Muscle of leg (tissue), 3 donors: ENCODE measurements at regions not wholly inside any gene's neighbourhood (a gene's known extent, or its start where the extent isn't known, plus 50 kb on each side); places are given as distances from the start of the nearest gene placed in this dataset.

Experiments
- DNase-seq: peaks from one replicate; pipeline ENCODE4 v3.0.0; 2013
- H3K27ac ChIP-seq: one replicate; pipeline ENCODE4 v1.5.1; 2013; ENCODE audit warnings: mild to moderate bottlenecking, low read length, control low read depth
- H3K27me3 ChIP-seq: one replicate; pipeline ENCODE4 v1.6.1; 2013; ENCODE audit warnings: low read length; ENCODE audit not compliant: control insufficient read depth, insufficient read depth
- H3K36me3 ChIP-seq: one replicate; pipeline ENCODE4 v1.6.1; 2013; ENCODE audit warnings: low read length; ENCODE audit not compliant: control insufficient read depth, insufficient read depth
- H3K4me1 ChIP-seq: one replicate; pipeline ENCODE4 v1.6.1; 2013; ENCODE audit warnings: low read length; ENCODE audit not compliant: control insufficient read depth, insufficient read depth
- H3K4me3 ChIP-seq: one replicate; pipeline ENCODE4 v1.5.1; 2013; ENCODE audit warnings: low read length, control low read depth
- H3K9me3 ChIP-seq: replicated peaks from 2 replicates; pipeline ENCODE4 v1.6.1; 2013; ENCODE audit warnings: low read depth, low read length; ENCODE audit not compliant: control insufficient read depth
- WGBS: methylation state at CpG from one replicate; pipeline ENCODE4 v1.1.5; 2013; ENCODE audit warnings: missing lambda C conversion rate; ENCODE audit not compliant: insufficient coverage; 5-methylcytosine and 5-hydroxymethylcytosine counted together

DNA sequence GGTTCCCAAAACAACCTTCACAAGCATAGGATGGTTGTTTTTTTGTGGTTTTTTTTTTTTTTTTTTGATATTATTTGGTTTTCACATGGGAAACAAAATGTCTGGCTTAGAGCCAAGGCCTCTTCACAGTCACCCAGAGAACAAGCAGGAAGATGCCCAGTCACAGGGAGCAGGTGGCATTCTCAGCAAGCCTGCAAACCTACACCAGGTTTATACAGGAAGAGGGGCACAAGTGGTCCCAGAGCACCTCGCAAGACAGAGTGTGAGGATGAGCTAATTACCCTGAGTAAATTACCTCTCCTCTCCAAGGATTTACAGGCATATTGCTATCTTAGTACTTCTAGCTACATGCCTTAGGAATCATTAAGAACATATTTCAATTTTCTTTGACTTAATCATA, 1375.6 kb downstream of the EFNB2 start:
- DNase-seq, result no peak
- Histone ChIP-seq H3K36me3 (no peaks in the 10 kb centered on the region), H3K4me3 (no peak overlapping the region), H3K9me3 (no peaks in the 10 kb centered on the region), H3K27me3 (no peaks in the 10 kb centered on the region), H3K27ac (no peak overlapping the region), H3K4me1 (no peaks in the 10 kb centered on the region)
- no CpG with 5 or more reads among the region's 1 CpG for WGBS

DNA sequence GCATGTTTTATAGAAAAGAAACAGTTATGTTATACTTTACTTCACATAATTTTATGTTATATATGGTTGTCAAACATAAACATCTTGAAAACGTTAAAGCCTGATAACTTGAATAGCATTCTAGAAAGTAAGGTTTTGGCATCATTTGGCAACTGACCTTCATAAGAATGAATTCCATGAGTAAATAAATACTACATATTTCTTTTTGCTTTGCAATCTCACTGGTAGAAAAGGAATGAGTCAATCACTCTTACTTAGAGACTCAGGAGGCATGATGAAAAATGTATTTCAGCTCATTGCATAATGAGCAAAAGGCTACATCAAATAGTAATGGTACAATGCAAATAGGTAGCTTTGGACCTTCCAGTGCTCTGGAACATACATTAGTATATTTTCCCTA, 1381.9 kb downstream of the EFNB2 start:
- H3K9me3 ChIP-seq, result no peaks in the 10 kb centered on the region
- no peak for DNase-seq
- H3K27me3 ChIP-seq, result no peaks in the 10 kb centered on the region
- no peak overlapping the region for H3K4me3 ChIP-seq
- H3K36me3 ChIP-seq, result no peaks in the 10 kb centered on the region
- no peaks in the 10 kb centered on the region for H3K4me1 ChIP-seq
- no CpG with 5 or more reads among the region's 1 CpG for WGBS
- H3K27ac ChIP-seq, result no peak overlapping the region

DNA sequence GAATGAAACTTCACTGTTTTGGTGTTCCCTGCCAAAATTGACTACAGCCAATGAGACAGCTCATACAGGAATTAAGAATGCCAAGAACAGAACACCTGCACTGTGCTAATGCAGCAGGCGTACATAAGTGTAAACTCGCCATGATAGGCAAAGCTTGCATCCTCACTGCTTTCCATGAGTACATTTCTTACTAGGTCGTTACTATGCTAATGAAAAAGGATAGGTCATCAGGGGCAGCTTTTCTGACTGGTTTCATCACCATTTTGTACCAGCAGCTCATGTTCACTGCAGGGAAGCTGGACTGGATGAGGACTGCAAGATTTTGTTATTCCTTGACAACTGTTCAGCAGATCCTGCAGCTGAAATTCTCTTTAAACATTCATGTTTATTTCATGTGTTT, 1383.8 kb downstream of the EFNB2 start:
- DNase-seq, result no peak
- H3K27ac ChIP-seq, result no peak overlapping the region
- H3K4me1 ChIP-seq, result no peaks in the 10 kb centered on the region
- WGBS, result 80% methylated on average over 1 of the region's 3 CpGs
- no peaks in the 10 kb centered on the region for H3K9me3 ChIP-seq
- no peaks in the 10 kb centered on the region for H3K36me3 ChIP-seq
- H3K27me3 ChIP-seq, result no peaks in the 10 kb centered on the region
- no peak overlapping the region for H3K4me3 ChIP-seq

DNA sequence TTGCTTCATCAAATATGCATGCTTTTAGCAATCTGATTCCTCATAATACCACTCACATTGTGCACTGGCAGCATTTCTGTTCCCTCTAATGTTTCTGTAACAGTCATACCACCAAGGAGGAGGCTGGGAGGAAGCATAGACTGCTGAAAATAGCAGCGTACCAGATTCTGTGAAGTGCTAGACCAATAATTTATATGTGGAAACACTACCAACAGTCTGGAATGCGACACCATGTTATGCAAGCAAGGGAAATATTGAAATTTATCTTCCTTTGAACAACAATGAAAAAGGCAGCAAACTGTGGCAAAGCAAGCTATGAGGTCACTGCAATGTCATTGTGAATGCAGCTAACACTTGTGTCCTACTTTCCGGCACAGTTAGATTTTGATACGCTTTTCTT, 1388.0 kb downstream of the EFNB2 start:
- WGBS, result no CpG with 5 or more reads among the region's 4 CpGs

DNA sequence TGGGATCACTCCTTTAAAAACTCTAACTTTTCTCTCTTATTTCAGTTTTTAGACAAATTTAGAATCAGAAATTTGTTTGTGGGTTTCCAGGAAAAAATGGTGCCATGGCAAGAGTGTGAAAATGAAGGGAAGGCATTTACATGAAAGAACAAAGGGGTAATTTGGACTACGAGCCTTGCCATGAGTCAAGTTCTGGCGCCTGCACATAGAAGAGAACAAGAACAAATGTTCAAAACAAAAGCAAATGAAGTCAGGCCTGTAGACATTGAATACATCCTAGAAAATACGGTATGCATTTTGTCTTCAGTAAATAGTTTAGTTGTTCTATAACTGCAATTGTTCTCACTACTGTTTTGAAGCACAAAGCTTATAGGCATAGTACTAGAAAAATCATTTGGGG, 1390.5 kb downstream of the EFNB2 start:
- no peaks in the 10 kb centered on the region for H3K4me1 ChIP-seq
- 100% methylated on average over 2 of the region's 3 CpGs for WGBS
- H3K27me3 ChIP-seq, result no peaks in the 10 kb centered on the region
- no peak overlapping the region for H3K27ac ChIP-seq
- H3K4me3 ChIP-seq, result no peak overlapping the region
- H3K36me3 ChIP-seq, result no peaks in the 10 kb centered on the region
- no peak for DNase-seq
- H3K9me3 ChIP-seq, result no peaks in the 10 kb centered on the region

More for the DNA sequence above, 1388.0 kb downstream of the EFNB2 start:
- DNase-seq, result no peak
- H3K27ac ChIP-seq, result no peak overlapping the region
- H3K36me3 ChIP-seq, result no peaks in the 10 kb centered on the region
- H3K4me1 ChIP-seq, result no peaks in the 10 kb centered on the region
- no peak overlapping the region for H3K4me3 ChIP-seq
- no peaks in the 10 kb centered on the region for H3K9me3 ChIP-seq
- H3K27me3 ChIP-seq, result no peaks in the 10 kb centered on the region

DNA sequence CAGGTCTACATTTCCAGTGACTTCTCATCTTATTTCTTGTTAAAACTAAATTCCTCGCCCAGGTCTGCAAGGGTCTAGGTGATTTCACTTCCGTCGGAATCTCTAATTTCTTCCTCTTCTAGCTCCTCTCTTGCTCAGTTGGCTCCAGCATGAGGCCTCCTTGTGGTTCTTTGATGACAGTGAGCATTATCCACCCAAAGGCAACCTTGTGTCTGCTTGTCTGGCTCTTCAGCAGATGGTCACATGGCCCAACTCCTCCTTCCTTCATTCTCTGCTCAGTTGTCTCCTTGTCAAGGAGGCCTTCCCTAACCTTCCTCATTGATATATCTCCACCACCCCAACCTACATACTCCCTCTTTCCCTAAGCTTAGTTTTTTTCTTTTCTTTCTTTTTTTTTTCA, 1391.4 kb downstream of the EFNB2 start:
- WGBS, result 100% methylated on average over 1 of the region's 3 CpGs
- no peak overlapping the region for H3K4me3 ChIP-seq
- H3K4me1 ChIP-seq, result no peaks in the 10 kb centered on the region
- H3K27me3 ChIP-seq, result no peaks in the 10 kb centered on the region
- H3K27ac ChIP-seq, result no peak overlapping the region
- DNase-seq, result no peak
- no peaks in the 10 kb centered on the region for H3K36me3 ChIP-seq
- no peaks in the 10 kb centered on the region for H3K9me3 ChIP-seq

DNA sequence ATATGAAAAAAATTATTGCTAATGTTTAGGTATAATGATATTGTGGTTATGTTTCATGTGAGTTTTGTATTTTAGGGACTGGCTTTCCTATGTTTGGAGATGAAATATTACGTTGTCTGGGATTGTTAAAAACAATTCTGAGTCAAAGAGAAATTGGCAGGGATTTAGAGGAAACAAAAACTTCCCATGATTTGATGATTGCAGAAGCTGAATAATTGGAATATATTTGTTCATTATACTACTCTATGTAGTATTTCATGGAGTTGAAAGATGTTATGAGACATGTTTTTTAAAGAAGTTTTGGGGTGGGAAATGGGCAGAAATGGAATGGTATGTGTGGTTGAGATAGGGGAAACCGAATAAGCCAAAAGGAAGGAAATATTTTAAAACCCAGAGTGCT, 1392.9 kb downstream of the EFNB2 start:
- no peak for DNase-seq
- Histone ChIP-seq H3K9me3 (no peaks in the 10 kb centered on the region), H3K4me3 (no peak overlapping the region), H3K4me1 (no peaks in the 10 kb centered on the region), H3K27me3 (no peaks in the 10 kb centered on the region), H3K27ac (no peak overlapping the region), H3K36me3 (no peaks in the 10 kb centered on the region)
- no CpG with 5 or more reads among the region's 2 CpGs for WGBS

DNA sequence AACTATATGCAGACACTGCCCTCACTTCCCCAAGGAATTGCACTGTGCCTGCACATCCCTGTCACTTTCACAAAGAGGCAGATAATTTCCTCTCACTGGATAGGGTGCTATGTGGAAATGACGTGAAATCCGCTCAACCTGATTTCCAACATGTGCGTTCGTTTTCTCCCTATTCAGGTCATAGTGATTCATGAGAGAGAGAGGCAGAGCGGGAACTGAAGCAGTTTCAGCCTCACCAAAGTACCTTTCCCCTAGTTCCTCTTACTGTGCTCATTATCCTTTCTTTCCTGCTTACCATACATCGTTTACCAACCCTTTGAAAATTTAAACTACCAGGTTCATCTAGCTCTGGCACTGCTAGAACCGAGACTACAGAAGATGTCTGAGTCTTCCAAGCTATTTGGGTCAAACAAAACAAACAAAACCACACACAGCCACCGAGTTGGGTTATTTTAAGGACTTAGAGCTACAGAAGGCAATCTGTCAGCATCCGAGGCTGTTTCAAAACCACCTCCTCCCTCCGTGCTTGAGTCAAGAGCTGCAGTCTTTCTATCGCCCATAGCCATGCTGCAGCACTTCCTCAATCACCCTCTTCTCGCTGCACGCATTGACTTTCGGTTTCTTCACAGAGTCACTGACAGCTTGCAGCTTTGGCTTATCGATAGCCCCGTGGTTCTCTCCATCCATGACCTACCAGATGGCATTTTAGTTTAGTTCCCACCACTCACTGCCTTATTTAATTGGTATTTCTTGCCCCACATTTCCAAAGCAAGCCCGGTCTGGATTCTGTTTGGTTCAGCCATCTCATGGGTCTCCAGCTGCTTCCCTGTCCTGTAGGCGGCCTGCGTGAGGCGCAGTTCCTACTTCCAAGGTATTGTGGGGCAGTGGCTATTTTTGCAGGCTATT, 1395.8 kb downstream of the EFNB2 start:
- 64% methylated on average over 14 of the region's 20 CpGs for WGBS
- peak overlapping the region; percentile 36 for H3K27ac ChIP-seq
- DNase-seq, result peak; percentile 54

DNA sequence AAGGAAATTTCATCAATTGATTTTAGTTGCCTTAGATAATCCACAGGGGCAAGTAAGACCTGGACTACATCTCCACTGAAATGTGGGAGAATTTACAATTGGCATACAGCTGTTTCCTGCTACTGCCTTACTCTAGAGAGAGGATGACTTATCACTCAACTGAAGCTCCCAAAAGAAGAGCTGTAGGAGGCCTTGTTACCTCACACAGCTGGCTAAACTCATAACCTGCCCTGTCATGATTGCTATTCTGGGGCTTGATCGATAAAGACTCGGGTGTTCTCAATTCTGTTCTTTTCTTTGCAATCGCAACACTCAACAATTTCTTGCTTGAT, 1396.4 kb downstream of the EFNB2 start:
- Histone ChIP-seq H3K27me3 (no peaks in the 10 kb centered on the region), H3K9me3 (no peaks in the 10 kb centered on the region), H3K4me1 (no peaks in the 10 kb centered on the region), H3K36me3 (no peaks in the 10 kb centered on the region), H3K27ac (no peak overlapping the region), H3K4me3 (no peak overlapping the region)
- WGBS, result no CpG with 5 or more reads among the region's 3 CpGs
- DNase-seq, result no peak

More for the DNA sequence above, 1395.8 kb downstream of the EFNB2 start:
- H3K9me3 ChIP-seq, result no peaks in the 10 kb centered on the region
- peak overlapping the region; percentile 21 for H3K4me3 ChIP-seq
- H3K4me1 ChIP-seq, result no peaks in the 10 kb centered on the region
- H3K27me3 ChIP-seq, result no peaks in the 10 kb centered on the region
- H3K36me3 ChIP-seq, result no peaks in the 10 kb centered on the region

DNA sequence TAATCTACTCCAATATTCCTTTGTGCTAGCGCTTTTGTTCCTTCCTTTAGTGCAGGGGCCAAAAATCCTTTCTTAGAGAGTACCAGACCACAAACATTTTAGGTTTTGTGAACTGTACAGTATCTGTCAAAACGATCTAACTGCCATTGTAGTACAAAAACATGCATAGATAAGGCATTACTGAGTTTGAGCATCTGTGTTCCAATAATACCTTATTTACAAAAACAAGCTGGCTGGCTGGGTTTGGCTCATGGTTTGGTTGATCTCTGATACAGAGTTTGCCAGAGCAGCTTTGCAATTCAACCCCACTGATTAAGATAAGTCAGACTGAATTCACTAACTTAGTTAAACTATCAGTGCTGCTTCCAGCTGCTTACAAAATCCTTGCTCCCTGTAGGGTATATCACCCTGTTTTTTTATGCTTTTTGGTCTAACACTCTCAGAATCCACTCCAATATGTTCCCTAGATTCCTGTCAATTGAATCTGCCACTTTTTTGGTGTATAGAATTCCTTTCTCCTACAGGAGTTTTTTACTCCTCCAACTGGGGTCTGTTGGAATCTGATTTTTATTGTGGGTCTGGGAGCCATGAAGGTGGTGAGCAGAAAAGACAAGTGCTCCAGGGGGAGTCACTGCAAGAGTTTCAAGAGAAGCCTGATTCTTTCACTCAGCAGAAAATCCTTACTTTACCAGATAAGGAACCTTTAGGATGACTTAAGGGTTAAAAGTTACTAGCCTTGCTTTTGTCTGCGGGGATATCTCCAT, 1399.4 kb downstream of the EFNB2 start:
- no CpG with 5 or more reads among the region's 3 CpGs for WGBS
- H3K36me3 ChIP-seq, result no peaks in the 10 kb centered on the region
- no peaks in the 10 kb centered on the region for H3K4me1 ChIP-seq
- H3K27ac ChIP-seq, result no peak overlapping the region
- H3K27me3 ChIP-seq, result no peaks in the 10 kb centered on the region
- H3K4me3 ChIP-seq, result no peak overlapping the region
- no peaks in the 10 kb centered on the region for H3K9me3 ChIP-seq
- DNase-seq, result no peak
